Tibial nerve (tissue), 4 donors: ENCODE measurements at regions not wholly inside any gene's neighbourhood (a gene's known extent, or its start where the extent isn't known, plus 50 kb on each side); places are given as distances from the start of the nearest gene placed in this dataset.

ENCODE experiments used
- CTCF ChIP-seq, 5 experiments: fragments of 200-600 bp in 3 of 5; fragments of 450-650 bp in 2 of 5; sonication (generic) in 3 of 5; IDR thresholded peaks; one replicate each; pipeline ENCODE4 v1.5.1; 2016 to 2019; ENCODE audit warnings: antibody characterized with exemption in 5 of 5, mild to moderate bottlenecking in 3 of 5, moderate library complexity in 2 of 5
- EP300 ChIP-seq, 2 donors: sonication (generic); formaldehyde crosslinking; IDR thresholded peaks; one replicate each; pipeline ENCODE4 v1.6.1; 2017; ENCODE audit warnings: antibody characterized with exemption in 2 of 2, mild to moderate bottlenecking in 1 of 2
- POLR2A ChIP-seq, 2 donors: fragments of 450-650 bp; IDR thresholded peaks; one replicate each; pipeline ENCODE4 v1.6.1; 2017; ENCODE audit warnings: antibody characterized with exemption in 2 of 2, mild to moderate bottlenecking in 2 of 2, moderate library complexity in 2 of 2

DNA sequence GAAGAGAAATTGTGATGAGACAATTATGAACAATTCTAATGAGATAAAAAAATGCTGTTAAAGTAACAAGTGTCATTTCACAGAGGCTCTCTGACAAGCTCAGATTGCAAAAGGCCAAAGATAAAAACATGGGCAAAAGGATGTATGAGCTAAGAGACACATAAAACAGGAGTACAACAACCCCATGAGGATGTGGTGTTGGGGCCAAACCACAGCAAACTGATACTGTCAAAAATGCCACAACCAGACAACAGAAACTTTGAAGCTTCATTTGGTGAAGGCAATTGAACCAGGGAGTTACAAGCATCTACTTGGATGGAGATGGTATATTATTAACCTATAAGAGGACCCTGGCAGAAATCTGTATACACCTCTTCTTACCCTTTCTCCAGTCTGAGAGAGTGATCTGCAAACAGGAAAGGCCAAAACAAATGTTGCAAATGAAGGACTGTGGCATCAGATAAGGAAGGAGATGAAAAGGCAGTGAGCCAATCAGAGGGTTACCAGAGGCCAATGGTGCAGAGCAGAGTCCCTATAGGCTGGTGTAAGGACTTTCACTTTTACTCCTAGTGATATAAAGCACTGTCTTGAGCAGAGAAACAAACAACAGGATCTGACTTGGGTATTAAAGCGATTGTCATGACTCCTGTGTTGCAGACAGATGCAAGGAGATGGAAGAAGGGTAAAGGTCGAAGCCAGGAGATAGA lies 659.0 kb downstream of the NTRK3 start:
- TF ChIP-seq CTCF (IDR thresholded peaks at IDR 0.05) (no peak), POLR2A (IDR thresholded peaks at IDR 0.05) (no peak), EP300 (IDR thresholded peaks at IDR 0.05) (no peak)
